ENCODE measurements at regions not wholly inside any gene's neighbourhood (a gene's known extent, or its start where the extent isn't known, plus 50 kb on each side); places are given as distances from the start of the nearest gene placed in this dataset.

- TF ChIP-seq POLR2A (IDR thresholded peaks at IDR 0.05; ENCODE audit: low read depth, low read length) (no peak), POLR2AphosphoS5 (IDR thresholded peaks at IDR 0.05; ENCODE audit: low read depth, low read length) (no peak)
Observed at GRCh38 chr10:2150288-2150687, 413.0 kb upstream of the ADARB2 start.

Data from GM12892 (cell line).